IMR-90 (cell line): ENCODE measurements at regions not wholly inside any gene's neighbourhood (a gene's known extent, or its start where the extent isn't known, plus 50 kb on each side); places are given as distances from the start of the nearest gene placed in this dataset.

Source experiments
- ATAC-seq: fragments of 200-7000 bp; cut with Tn5 transposase; 2 replicates; pipeline ENCODE4 v1.9.1; 2020; ENCODE audit warnings: low read depth, mild to moderate bottlenecking, moderate library complexity
- BruUV-seq: library from RNA; stranded (reverse); fragments of 400-500 nt; replicated peaks from 2 replicates; lab custom pipeline; 2021; lab: Mats Ljungman, UMichigan
- CTCF ChIA-PET: fragments of 300-600 bp; formaldehyde crosslinking; extraction: SDS; loops from one replicate; lab custom pipeline; 2021; ENCODE audit warnings: antibody characterized with exemption; lab: Yijun Ruan, JAX
- POLR2A ChIA-PET: fragments of 300-600 bp; sonication (Branson Sonifier 250); formaldehyde crosslinking; loops from one replicate; lab custom pipeline; 2022; ENCODE audit warnings: antibody characterized with exemption; ENCODE audit not compliant: unreplicated experiment; lab: Charles Lee
- DNase-seq: peaks from one replicate; pipeline ENCODE4 v3.0.0; 2013
- H2AFZ ChIP-seq: replicated peaks from 2 replicates; pipeline ENCODE3; 2013; ENCODE audit warnings: low read length, mild to moderate bottlenecking; ENCODE audit not compliant: poor library complexity
- H2AK5ac ChIP-seq: 2 replicates; pipeline ENCODE4 v1.6.1; 2013; ENCODE audit warnings: low read depth, low read length, inconsistent platforms
- H2AK9ac ChIP-seq: replicated peaks from 2 replicates; pipeline ENCODE3; 2013; ENCODE audit warnings: mild to moderate bottlenecking, low read depth, low read length, moderate library complexity; ENCODE audit not compliant: poor library complexity
- H2BK120ac ChIP-seq: 2 replicates; pipeline ENCODE4 v1.6.1; 2013; ENCODE audit warnings: low read depth, low read length, inconsistent platforms
- H2BK15ac ChIP-seq: 3 replicates; pipeline ENCODE4 v1.6.1; 2013; ENCODE audit warnings: low read depth, low read length, inconsistent platforms
- H2BK20ac ChIP-seq: 2 replicates; pipeline ENCODE4 v1.6.1; 2013; ENCODE audit warnings: low read depth, mild to moderate bottlenecking, inconsistent platforms, low read length, moderate library complexity
- H2BK5ac ChIP-seq: 2 replicates; pipeline ENCODE4 v1.6.1; 2013; ENCODE audit warnings: mild to moderate bottlenecking, low read depth, low read length, inconsistent platforms; ENCODE audit not compliant: poor library complexity, severe bottlenecking
- H3K14ac ChIP-seq: replicated peaks from 2 replicates; pipeline ENCODE4 v1.6.1; 2013; ENCODE audit warnings: low read depth, low read length, inconsistent platforms
- H3K18ac ChIP-seq: 2 replicates; pipeline ENCODE4 v1.6.1; 2013; ENCODE audit warnings: low read depth, low read length, control low read depth
- H3K23ac ChIP-seq: 2 replicates; pipeline ENCODE4 v1.6.1; 2013; ENCODE audit warnings: low read depth, low read length, inconsistent platforms
- H3K27ac ChIP-seq: 2 replicates; pipeline ENCODE4 v1.5.1; 2013; ENCODE audit warnings: mild to moderate bottlenecking, control low read depth, low read length; ENCODE audit not compliant: insufficient read depth
- H3K27me3 ChIP-seq: 2 replicates; pipeline ENCODE4 v1.6.1; 2013; ENCODE audit warnings: low read length; ENCODE audit not compliant: control insufficient read depth, insufficient read depth
- H3K36me3 ChIP-seq: 2 replicates; pipeline ENCODE4 v1.6.1; 2013; ENCODE audit warnings: low read length, mixed read lengths; ENCODE audit not compliant: control insufficient read depth, insufficient read depth
- H3K4ac ChIP-seq: 2 replicates; pipeline ENCODE4 v1.6.1; 2013; ENCODE audit warnings: low read depth, low read length, inconsistent platforms
- H3K4me1 ChIP-seq: 2 replicates; pipeline ENCODE4 v1.6.1; 2013; ENCODE audit warnings: low read length, mixed read lengths; ENCODE audit not compliant: control insufficient read depth, insufficient read depth
- H3K4me2 ChIP-seq: 2 replicates; pipeline ENCODE4 v1.6.1; 2013; ENCODE audit warnings: low read depth, mild to moderate bottlenecking, control low read depth, low read length, moderate library complexity
- H3K4me3 ChIP-seq: 2 replicates; pipeline ENCODE4 v1.5.1; 2013; ENCODE audit warnings: low read depth, mild to moderate bottlenecking, control low read depth, low read length, moderate library complexity; ENCODE audit not compliant: insufficient read depth
- H3K56ac ChIP-seq: 2 replicates; pipeline ENCODE4 v1.6.1; 2013; ENCODE audit warnings: low read length, inconsistent platforms; ENCODE audit not compliant: insufficient read depth; ENCODE audit errors: extremely low read depth
- H3K79me1 ChIP-seq, 2 experiments: 2 replicates each; pipeline ENCODE4 v1.6.1; 2013; ENCODE audit warnings: low read length in 2 of 2, inconsistent platforms in 1 of 2, low read depth in 1 of 2
- H3K9ac ChIP-seq: 2 replicates; pipeline ENCODE4 v1.6.1; 2013; ENCODE audit warnings: low read depth, low read length, control low read depth
- H3K9me1 ChIP-seq: 2 replicates; pipeline ENCODE4 v1.6.1; 2013; ENCODE audit warnings: low read length, inconsistent platforms; ENCODE audit not compliant: insufficient read depth
- H3K9me3 ChIP-seq: 2 replicates; pipeline ENCODE4 v1.6.1; 2013; ENCODE audit warnings: low read length; ENCODE audit not compliant: control insufficient read depth, insufficient read depth
- H4K20me1 ChIP-seq: 2 replicates; pipeline ENCODE4 v1.6.1; 2013; ENCODE audit warnings: low read length, inconsistent platforms; ENCODE audit not compliant: insufficient read depth
- H4K5ac ChIP-seq: 2 replicates; pipeline ENCODE4 v1.6.1; 2013; ENCODE audit warnings: mild to moderate bottlenecking, low read depth, low read length, control low read depth
- H4K8ac ChIP-seq, 2 experiments: 2 replicates each; pipeline ENCODE4 v1.6.1; 2013; ENCODE audit warnings: low read depth in 2 of 2, low read length in 2 of 2, control low read depth in 1 of 2, inconsistent platforms in 1 of 2
- H4K91ac ChIP-seq: 2 replicates; pipeline ENCODE4 v1.6.1; 2013; ENCODE audit warnings: low read depth, low read length, inconsistent platforms; ENCODE audit not compliant: insufficient read depth
- CHD1 ChIP-seq: IDR thresholded peaks from 2 replicates; pipeline ENCODE4 v1.6.1; 2012; ENCODE audit warnings: low read depth, low read length, improper control_type of control experiment
- FOS ChIP-seq: fragments of 150-350 bp; IDR thresholded peaks from 2 replicates; pipeline ENCODE4 v1.6.1; 2016; ENCODE audit warnings: low read depth, low read length
- MXI1 ChIP-seq: IDR thresholded peaks from 2 replicates; pipeline ENCODE4 v1.6.1; 2012; ENCODE audit warnings: low read depth, mild to moderate bottlenecking, low read length, moderate library complexity, borderline replicate concordance
- NFE2L2 ChIP-seq: fragments of 150-350 bp; IDR thresholded peaks from 2 replicates; pipeline ENCODE4 v1.6.1; 2016; ENCODE audit warnings: low read depth, mild to moderate bottlenecking, low read length
- RAD21 ChIP-seq: IDR thresholded peaks from 2 replicates; pipeline ENCODE4 v1.6.1; 2012; ENCODE audit warnings: low read length, improper control_type of control experiment
- RCOR1 ChIP-seq: IDR thresholded peaks from 2 replicates; pipeline ENCODE4 v1.6.1; 2012; ENCODE audit warnings: mild to moderate bottlenecking, low read length, improper control_type of control experiment; ENCODE audit not compliant: insufficient replicate concordance
- RFX5 ChIP-seq: IDR thresholded peaks from 2 replicates; pipeline ENCODE4 v1.8.0; 2012; ENCODE audit warnings: low read depth, mild to moderate bottlenecking, low read length, moderate library complexity
- SMC3 ChIP-seq: fragments of 150-350 bp; IDR thresholded peaks from 2 replicates; pipeline ENCODE4 v1.6.1; 2016; ENCODE audit warnings: low read depth, mild to moderate bottlenecking, antibody characterized with exemption, low read length, moderate library complexity
- dilution Hi-C: fragments of 300-500 bp; cut with HindIII; formaldehyde crosslinking; loops from one replicate; pipeline ENCODE4 v1.14.3; 2018; ENCODE audit warnings: low sequenced_read_pairs; ENCODE audit not compliant: unreplicated experiment
- in situ Hi-C: fragments of 300-500 bp; cut with MboI; formaldehyde crosslinking; loops from 3 replicates; pipeline ENCODE4 v1.14.3; 2019; ENCODE audit warnings: low sequenced_read_pairs, inconsistent platforms, mixed read lengths
- intact Hi-C: fragments of 100-400 bp; cut with micrococcal nuclease; formaldehyde crosslinking; loops from 2 replicates; pipeline ENCODE4 v1.10.0; 2022

- H3K18ac ChIP-seq, result no peak overlapping the region
- no peaks in the 10 kb centered on the region for H3K9me3 ChIP-seq
- ChIA-PET POLR2A (no interaction called here), CTCF (no interaction called here)
- dilution Hi-C loops, result no loop called here
- no peak overlapping the region for H3K27ac ChIP-seq
- no peak overlapping the region for H2BK120ac ChIP-seq
- intact Hi-C loops, result no loop called here
- no peak overlapping the region for H2BK15ac ChIP-seq
- no peak overlapping the region for H3K14ac ChIP-seq
- no TSS peak for BruUV-seq
- no peak overlapping the region for H2AK5ac ChIP-seq
- no peak overlapping the region for H3K4ac ChIP-seq
- no peaks in the 10 kb centered on the region for H3K36me3 ChIP-seq
- no peak overlapping the region for H3K56ac ChIP-seq
- H2AK9ac ChIP-seq, result no peak overlapping the region
- H3K4me3 ChIP-seq, result no peak overlapping the region
- DNase-seq (no peak), ATAC-seq (no peak)
- no peaks in the 10 kb centered on the region for H4K20me1 ChIP-seq
- no peak overlapping the region for H4K8ac ChIP-seq
- H3K23ac ChIP-seq, result no peak overlapping the region
- no peak overlapping the region for H4K5ac ChIP-seq
- no peak overlapping the region for H2BK5ac ChIP-seq
- in situ Hi-C loops, result no loop called here
- no peak overlapping the region for H3K9ac ChIP-seq
- H2BK20ac ChIP-seq, result no peak overlapping the region
- H3K9me1 ChIP-seq, result no peaks in the 10 kb centered on the region
- H4K91ac ChIP-seq, result no peak overlapping the region
- H3K4me1 ChIP-seq, result no peaks in the 10 kb centered on the region
- H3K79me1 ChIP-seq, result no peaks in the 10 kb centered on the region
- TF ChIP-seq FOS (no peak), MXI1 (no peak), SMC3 (no peak), NFE2L2 (no peak), RCOR1 (no peak), CHD1 (no peak), RAD21 (no peak), RFX5 (no peak)
- H2AFZ ChIP-seq, result no peak overlapping the region
- no peak overlapping the region for H3K4me2 ChIP-seq
- H3K27me3 ChIP-seq, result no peaks in the 10 kb centered on the region
Measured at GRCh38 chr6:98576791-98577190, 257.6 kb upstream of the POU3F2 start.
